Suprapubic skin (tissue), 4 donors: ENCODE measurements at regions not wholly inside any gene's neighbourhood (a gene's known extent, or its start where the extent isn't known, plus 50 kb on each side); places are given as distances from the start of the nearest gene placed in this dataset.

Experiments
- CTCF ChIP-seq, 2 donors: fragments of 200-600 bp in 1 of 2; fragments of 450-650 bp in 1 of 2; sonication (generic) in 1 of 2; IDR thresholded peaks; one replicate each; pipeline ENCODE4 v1.5.1; 2016 to 2019; ENCODE audit warnings: antibody characterized with exemption in 2 of 2, mild to moderate bottlenecking in 1 of 2, moderate library complexity in 1 of 2
- POLR2A ChIP-seq, 2 donors: fragments of 450-650 bp; IDR thresholded peaks; one replicate each; pipeline ENCODE4 v1.6.1; 2017; ENCODE audit warnings: antibody characterized with exemption in 2 of 2, mild to moderate bottlenecking in 2 of 2, moderate library complexity in 2 of 2
- POLR2AphosphoS5 ChIP-seq, 3 donors: sonication (generic); formaldehyde crosslinking; IDR thresholded peaks; one replicate each; pipeline ENCODE4 v1.6.1; 2017; ENCODE audit warnings: antibody characterized with exemption in 3 of 3

GRCh38 chr10:107771066-107771465, 606.6 kb upstream of the SORCS1 start:
- TF ChIP-seq CTCF (IDR thresholded peaks at IDR 0.05) = no peak
- TF ChIP-seq POLR2A (IDR thresholded peaks at IDR 0.05) = no peak
- TF ChIP-seq POLR2AphosphoS5 (IDR thresholded peaks at IDR 0.05) = no peak
